HG02571 (cell line): ENCODE measurements at regions not wholly inside any gene's neighbourhood (a gene's known extent, or its start where the extent isn't known, plus 50 kb on each side); places are given as distances from the start of the nearest gene placed in this dataset.
"Not testable (repeated sequence)": the region's sequence is repeated elsewhere in the genome, so short reads cannot be mapped to it uniquely, and the experiment has no call there.

Experiments
- ATAC-seq: cut with Tn5 transposase; IDR thresholded peaks from one replicate; pipeline ENCODE4 v1.9.1; 2021; ENCODE audit warnings: mild to moderate bottlenecking, moderate library complexity; ENCODE audit not compliant: unreplicated experiment

DNA sequence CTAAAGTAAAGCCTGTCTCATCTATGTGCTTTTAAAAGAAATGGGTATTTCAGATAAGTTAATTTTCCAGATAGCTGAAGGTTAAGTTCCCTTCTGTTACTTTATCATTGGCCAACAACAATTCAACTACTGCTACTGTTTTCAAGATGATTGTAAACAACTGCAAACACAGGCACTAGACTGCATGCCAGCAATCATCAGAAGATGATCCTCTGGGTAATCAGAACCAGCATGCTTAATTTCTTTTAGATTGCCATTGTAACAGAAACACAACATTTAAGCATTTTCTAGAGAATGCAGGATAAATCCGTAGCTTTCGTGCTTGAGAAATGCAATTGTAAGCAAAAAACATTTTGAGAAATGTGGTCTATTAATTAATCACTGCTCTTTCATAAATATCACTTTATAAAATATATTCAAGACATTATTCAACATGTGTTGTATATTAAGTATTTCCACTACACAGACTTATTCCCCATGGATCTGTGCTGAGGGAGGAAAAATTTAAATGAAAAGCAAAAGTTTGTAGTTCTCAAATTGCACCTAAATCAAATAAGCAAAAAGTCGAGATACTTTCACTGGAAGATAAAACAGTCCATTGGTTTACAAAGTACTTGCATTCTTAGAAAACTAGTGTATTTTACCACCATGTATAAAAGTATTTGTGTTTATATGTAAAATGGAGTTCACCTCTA is 133.7 kb downstream of the ATL2 start:
- no peak for ATAC-seq

DNA sequence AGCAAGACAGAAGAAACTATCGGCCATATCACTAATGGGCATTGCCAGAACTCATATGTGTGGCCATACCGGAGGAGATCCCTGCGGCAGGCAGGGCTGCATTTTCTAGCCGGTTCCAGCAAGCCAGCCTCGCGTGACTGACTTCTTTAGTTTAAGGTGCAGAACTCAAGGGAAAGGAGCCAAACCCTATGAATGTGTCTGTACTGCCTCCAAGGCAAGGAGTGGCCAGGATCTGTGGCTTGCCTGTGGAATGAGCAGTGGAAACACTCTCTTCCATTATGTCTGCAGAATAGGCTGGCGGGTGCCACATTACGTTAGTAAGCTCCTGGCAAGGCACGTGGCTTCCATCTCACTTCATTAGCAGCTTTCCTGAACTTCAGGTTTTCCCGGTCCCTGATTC is 137.6 kb downstream of the ATL2 start:
- no peak for ATAC-seq

DNA sequence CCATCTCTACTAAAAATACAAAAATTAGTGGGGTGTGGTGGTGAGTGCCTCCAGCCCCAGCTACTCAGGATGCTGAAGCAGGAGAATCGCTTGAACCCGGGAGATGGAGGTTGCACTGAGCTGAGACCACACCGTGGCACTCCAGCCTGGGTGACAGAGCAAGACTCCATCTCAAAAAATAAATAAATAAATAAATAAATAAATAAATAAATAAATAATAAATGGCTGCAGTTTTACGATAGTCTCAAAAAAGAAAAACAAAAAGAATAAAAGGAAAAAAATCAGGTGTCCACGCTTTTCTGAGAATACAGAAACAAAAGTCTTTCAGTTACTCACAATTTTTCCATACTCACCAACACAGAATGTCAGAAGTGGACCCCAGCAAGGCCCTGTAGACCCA is 138.4 kb downstream of the ATL2 start:
- not testable (repeated sequence) for ATAC-seq

DNA sequence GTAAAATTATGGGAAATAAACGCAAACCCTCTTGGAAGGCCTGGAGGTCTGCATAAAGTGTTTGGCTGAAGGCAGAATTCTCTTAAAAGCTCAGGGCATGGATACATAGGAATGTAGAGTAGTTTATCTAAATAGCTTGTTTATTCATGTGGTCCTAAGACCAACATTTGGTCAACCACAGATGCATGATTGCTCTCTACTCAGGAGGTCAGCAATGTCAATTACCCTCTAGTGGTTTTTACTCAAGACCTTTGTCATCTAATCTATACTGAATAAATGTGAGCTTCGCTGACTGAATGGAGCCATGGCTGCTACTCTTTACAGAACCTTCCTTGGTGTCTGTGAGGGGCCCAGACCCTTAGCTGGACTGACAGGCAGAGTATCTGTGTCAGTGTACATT is 139.8 kb downstream of the ATL2 start:
- ATAC-seq = no peak

DNA sequence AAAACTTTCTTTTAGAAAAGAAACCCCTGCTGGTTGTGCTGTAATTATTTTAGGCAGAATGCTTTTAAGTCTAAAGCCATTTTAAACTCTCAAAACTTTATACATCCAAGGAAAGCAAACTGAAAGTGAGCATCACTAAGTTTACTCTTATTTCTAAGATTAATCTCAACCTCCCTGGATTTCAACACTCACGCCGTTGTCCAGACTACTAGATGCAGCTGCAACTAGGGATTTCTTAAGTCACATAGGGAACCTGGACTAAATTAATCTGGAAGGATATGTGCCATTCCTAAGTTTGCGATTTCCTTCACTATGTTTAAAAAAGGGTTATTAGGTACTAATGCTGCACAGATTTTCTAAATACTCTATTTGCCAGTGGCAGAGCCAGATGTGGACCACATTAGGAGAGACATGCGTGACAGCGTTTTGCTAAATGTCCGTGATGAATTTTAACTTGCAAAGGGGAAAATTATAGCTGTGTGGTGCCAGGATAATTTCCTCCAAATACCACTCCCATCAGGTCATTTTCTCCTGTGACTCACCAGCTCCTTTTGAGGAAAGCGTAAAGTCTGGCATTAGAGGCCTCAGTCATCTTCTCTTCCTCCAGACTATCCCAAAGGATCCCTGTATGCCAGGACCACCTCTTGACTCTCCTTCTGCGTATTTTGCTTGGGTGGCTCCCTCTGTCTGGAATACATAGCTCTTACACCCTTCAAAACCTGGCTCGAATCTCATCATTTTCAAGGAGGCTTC is 143.7 kb downstream of the ATL2 start:
- ATAC-seq = no peak

DNA sequence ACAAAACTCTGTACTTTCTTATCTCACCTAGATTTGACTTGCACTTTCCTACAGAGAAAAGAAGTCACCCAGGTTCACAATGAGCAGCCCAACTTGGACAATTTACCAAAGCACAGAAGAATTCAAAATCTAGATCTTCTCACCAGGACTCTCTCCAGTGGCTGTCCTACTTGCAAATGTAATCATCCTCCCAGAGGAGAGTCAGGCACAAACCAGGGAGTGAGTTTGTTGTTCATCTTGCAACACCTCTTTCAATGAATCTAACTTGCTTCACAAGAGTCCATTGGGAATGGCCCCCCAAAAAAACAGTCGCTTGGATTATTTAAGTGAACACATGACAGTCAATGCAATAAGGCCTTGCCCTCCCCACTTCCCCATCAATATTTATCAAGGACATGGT is 144.6 kb downstream of the ATL2 start:
- ATAC-seq = no peak

DNA sequence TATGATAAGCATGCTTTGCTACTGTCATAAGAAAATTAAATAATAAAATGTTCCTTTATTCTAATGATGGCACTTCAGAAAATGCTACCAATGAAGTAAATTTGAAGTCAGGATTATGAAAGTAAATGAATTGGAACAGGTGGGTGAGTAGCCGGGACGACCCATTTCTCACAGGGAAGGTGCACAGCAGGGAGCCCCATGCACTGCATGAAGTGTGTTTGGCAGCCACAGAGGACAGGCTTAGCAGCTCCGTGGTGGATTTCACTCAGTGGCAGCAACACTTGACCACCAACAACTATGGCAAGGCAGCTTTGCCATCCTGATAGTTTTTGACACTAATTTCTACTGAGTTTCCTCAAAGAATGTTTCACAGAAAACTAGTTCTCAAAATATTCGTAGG is 146.3 kb downstream of the ATL2 start:
- no peak for ATAC-seq

DNA sequence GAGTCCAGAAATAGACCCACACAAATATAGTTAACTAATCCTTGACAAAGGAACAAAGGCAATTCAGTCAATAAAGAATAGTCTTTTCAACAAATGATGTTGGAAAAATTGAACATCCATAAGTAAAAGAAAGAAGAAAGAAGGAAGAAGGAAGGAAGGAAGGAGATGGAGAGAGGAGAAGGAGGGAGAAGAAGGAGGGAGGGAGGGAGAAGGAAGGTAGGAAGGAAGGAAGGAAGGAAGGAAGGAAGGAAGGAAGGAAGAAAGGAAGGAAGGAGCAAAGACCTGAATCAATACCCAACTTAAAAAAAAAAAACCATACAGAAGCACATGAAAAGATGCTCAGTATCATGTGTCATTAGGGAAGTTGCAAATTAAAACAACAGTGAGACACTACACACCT is 148.3 kb downstream of the ATL2 start:
- no peak for ATAC-seq

DNA sequence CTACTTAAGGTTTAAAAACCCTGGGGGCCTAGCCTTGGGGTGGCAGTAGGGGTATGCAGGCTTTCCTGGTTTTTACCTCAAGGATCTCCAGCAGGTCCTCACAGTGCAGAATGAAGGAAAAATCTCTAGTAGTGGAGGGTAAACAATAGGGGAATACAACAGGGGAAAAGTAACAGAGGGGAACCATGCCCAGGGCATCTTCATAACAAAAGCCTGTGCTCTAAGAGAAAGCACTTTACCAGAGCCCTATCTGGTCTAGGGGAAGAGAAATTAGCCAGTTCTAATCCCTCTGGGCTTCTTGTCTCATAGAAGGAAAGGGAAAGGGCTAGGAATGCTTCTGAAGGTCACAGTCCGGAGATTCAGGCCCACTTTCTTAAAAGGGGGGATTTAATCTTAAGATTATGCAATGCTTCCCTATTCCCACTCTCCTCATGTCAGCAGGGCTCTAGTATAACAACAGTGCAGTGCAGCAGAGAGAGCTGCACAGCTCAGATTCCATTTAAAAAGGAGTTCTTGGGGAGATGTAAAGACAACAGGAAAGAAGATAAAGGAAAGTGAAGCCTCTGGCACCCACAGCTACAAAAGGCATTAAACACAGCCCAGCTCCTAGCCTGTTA is 149.0 kb upstream of the CYP1B1 start:
- ATAC-seq = no peak

DNA sequence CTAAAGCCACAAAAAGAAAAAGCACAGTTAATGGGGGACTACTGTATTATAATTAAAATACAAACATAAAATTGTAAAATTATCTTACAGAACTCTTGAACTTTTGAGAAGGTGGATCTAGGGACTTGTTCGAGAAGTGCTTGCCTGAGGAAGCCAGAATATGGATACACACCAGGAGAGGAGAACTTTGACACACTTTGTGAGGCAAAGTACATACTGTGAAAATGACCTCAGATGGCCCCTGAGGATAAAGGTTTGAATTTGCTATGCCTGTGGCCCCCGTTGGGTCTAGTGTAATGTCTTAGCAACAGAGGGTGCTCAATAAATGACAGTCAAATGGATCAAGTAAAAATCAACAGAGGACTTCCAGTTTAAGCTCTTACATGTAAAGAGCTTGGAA is 148.2 kb upstream of the CYP1B1 start:
- no peak for ATAC-seq

DNA sequence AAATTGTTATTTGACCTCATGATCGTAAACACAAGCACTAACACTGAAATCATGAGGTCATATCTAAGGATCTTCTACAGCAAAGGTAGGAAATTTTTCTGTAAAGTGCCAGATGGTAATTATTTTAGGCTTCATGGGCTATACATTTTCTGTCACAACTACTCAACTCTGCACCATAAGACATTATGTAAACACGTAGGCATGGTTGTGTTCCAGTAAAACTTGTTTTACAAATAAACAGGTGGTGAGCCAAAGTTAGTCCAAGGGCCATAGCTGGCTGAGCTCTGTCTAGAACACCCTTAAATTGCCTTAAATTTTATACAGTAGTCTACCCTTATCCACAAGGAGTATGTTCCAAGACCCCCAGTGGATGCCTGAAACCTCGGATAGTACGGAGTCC is 147.3 kb upstream of the CYP1B1 start:
- ATAC-seq = no peak

DNA sequence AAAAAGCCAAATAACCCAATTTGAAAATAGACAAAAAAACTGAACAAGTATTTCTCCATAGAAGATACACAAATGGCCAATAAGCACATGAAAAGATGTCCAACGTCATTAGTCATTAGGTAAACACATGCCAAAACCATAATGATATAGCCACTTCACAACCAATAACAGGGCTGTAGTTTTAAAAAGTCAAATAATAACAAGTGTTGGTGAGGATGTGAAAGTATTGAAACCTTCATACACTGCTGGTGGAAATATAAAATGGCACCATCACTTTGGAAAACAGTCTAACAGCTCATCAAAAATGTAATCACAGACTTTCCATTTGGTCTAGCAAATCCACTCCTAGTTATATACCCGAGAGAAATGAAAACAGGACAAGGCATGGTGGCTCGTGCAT is 144.2 kb upstream of the CYP1B1 start:
- ATAC-seq = no peak

DNA sequence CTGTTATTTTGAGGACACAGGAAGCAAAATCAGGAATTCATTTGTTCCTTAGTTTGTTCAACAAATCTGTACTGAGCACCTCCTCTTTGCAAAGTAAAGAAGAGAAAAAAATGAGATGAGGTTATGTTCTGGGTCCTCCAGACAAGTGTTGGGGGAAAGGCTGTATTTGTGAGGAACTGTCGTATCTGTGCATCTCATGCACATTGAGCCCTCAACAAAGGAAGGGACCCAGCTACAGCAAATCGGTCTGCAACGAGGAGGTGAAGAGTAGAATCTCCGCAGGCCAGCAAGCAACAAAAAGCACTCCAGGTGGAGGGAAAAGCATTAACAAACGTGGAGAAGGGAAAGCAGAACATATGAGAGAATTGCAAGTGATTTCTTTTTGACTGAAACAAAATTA is 143.0 kb upstream of the CYP1B1 start:
- no peak for ATAC-seq

DNA sequence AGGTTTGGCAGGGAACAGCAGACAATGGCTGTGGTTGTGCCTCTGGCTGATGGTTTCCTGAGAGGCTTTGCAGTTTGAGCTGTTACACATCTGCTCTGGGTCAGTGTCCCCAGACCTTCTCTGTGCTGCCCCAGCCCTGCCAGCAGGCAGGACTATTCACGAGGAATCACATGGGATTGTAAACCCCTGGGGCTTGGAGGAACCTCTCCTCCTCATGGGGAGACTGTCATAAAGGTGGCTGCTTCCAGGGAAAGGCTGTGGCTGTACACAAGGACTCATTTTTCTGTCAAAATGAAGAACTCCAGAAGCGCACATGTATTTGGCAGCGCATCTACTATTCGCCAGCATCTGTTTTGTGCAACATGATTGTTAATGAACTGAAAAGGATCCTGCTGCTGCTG is 142.6 kb upstream of the CYP1B1 start:
- no peak for ATAC-seq

DNA sequence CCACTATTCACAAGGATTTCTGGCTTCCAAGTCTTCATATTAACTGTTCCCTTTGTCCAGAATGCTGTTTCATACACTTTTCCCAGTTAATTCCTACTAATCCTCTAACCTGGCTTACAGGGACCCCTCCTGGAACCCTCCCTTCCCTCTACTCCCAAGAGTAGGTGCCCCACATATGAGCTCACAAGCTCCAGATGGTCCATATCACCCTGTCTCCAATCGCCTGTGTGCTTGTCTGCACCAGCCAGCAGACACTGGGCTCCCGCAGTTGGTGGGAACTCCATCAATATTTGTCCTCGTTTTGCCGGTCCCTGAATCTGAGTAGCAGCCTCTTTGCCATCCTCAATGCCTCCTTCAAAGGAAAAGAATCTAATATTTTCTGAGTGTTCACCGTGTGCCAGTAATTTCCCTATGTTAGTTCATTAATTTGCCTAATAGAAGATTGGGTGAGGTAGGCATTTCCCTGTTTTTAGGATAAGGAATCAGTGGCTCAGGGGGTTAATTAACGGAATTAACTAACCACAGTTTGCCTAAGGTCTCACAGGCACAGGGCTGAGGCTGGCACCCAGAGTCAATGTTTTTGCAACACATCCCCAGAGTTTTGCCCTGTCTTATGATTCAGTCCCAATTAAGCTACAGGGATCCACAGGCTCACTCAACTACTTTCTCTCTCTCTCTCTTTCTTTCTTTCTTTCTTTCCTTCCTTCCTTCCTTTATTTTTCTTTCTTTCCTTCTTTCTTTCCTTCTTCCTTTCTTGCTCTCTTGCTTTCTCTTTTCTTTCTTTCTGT is 141.6 kb upstream of the CYP1B1 start:
- ATAC-seq = no peak

DNA sequence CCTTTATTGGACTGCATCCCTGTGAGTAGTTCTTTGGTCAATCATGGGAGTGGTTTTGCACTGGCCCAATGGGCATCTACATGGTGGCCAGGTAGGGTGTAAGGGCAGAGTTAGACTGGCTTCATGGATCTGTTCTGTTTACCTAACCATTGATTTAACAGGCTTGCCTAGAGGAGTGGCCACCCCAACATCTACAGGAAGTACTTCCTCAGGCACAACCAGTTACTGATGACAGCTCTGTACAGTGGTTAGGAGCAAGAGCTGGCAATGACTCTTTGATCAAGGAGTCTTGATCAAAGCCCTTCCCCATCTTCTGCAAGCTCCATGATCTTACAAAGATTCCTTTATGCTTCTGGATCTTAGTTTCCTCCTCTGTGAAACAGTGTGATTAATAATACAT is 140.9 kb upstream of the CYP1B1 start:
- ATAC-seq = no peak

DNA sequence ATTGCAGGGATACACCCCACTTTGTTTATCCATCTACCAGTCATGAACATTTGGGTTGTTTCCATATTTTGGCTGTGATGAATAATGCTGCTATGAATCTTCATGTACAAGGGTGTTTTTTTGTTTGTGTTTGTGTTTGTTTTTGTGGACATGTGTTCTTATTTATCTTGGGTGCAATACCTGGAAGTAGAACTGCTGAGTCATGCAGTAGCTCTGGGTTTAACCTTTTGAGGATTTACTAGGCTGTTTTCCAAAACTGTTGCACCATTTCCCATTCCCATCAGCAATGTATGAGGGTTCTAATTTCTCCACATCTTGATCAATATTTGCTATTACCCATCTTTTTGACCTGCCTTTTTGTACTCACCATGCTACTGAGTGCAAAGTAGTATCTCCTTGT is 140.0 kb upstream of the CYP1B1 start:
- no peak for ATAC-seq

DNA sequence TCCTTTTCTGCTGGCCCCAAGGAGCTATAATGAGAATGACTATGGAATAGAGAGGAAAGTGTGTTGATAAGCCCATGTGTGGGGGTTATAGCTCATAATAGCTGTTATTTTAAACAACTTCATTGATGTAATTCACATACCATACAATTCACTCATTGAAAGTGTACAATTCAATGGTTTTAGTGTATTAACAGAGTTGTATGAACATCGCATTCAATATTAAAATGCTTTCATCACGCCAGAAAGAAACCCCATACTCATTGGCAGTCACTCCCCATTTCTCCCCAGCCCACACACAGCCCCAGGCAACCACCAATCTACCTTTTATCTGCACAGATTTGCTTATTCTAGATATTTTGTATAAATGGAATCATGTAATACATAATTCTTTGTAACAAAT is 139.6 kb upstream of the CYP1B1 start:
- no peak for ATAC-seq

DNA sequence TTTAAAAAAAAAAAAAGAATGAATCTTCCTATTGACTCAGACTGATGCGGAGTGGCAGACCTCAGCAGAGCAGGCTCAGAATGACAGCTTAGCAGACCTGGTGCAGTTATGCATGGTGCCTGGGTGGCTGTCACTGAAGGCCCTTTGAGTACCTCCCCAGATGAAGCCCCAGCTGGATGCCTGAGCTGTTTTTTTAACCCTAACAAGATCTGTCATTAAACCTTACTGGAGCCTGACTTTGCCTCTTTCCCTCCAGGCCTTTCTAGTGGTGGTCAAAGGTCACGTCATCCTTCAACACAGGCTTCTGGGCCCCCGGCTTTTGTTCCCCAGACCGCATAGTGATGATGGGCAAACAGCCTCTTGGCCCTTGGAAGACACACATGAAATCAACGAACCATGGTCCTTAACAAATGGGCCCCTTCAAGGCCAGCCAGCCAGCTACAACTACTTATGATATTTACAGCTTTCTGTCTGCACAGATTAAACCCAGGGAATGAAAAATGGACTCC is 138.3 kb upstream of the CYP1B1 start:
- ATAC-seq = no peak

DNA sequence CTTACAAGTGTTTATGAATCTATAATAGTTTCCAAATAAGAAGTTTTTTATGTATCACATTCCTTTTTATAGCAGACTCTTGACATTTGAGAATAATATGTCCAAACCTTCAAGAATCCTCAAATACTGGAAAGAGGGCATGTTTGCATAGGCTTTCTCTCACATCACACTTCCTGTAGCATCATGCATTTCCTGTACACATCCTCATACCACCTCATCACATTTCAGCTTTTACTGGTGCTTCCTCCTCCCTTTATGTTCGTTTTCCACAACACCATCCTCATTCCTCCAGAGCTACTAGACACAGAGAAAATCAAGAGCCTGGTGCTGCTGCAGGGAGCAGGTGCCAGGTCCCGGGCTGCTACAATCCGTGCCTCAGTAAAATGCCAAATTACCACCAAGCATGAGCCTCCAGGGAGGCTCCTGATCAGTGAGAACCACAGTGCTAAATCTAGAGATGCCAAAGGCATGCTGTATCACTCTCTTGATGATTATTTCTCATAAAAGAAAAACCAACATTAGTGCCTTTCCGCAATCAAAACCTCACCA is 137.7 kb upstream of the CYP1B1 start:
- no peak for ATAC-seq

DNA sequence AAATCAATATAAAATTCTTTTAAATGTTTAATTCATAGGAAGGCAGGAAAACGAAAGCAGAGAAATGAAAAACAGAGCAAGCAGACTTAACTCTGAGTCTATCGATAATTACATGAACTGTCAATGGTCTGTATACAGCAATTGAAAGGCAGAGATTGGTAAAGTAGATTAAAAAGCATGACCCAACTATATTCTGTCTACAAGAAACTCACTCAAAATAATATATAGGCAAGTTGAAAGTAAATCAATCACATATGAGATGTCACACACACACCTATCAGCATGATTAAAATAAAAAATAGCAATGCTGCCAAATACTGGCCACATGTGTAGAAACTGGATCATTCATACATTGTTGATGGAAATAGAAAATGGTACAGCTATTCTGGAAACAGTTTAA is 136.4 kb upstream of the CYP1B1 start:
- no peak for ATAC-seq
